ENCODE measurements at regions not wholly inside any gene's neighbourhood (a gene's known extent, or its start where the extent isn't known, plus 50 kb on each side); places are given as distances from the start of the nearest gene placed in this dataset.
A peak's percentile ranks its signal among the peaks of the same experiment; 100 is the strongest.

- Histone ChIP-seq H3K9me2 (ENCODE audit: insufficient read depth) (no peaks in the 10 kb centered on the region), H3K4me2 (ENCODE audit: low read length) (peak overlapping the region; percentile 61), H3K4me1 (ENCODE audit: control insufficient read depth in 1 of 2, insufficient read depth in 2 of 2, low read length in 2 of 2) (peaks cover 23 to 43% of the 10 kb centered on the region in 2 experiments), H3K9ac (ENCODE audit: low read length) (no peak overlapping the region), H3K27ac (ENCODE audit: low read depth, low read length) (peak overlapping the region; percentile 62), H3K4me3 (replicated peaks in 1 of 2; ENCODE audit: low read depth in 1 of 2, low read length in 2 of 2) (no peak overlapping the region), H4K20me1 (ENCODE audit: insufficient read depth) (no peaks in the 10 kb centered on the region), H3K36me3 (ENCODE audit: control insufficient read depth in 1 of 2, insufficient read depth in 2 of 2, low read length in 2 of 2) (no peaks in the 10 kb centered on the region), H3K79me2 (ENCODE audit: insufficient read depth, low read length) (no peaks in the 10 kb centered on the region), H3K9me3 (ENCODE audit: control insufficient read depth in 1 of 2, insufficient read depth in 1 of 2, low read depth in 1 of 2, low read length in 2 of 2) (no peaks in the 10 kb centered on the region), H3K27me3 (ENCODE audit: insufficient read depth, low read length) (no peaks in the 10 kb centered on the region), H2AFZ (ENCODE audit: low read depth, low read length, poor library complexity, severe bottlenecking) (no peak overlapping the region)
- BruUV-seq (replicated peaks) = no TSS peak
- DNase-seq (ENCODE audit: low read depth, low spot score) = no peak
- ATAC-seq = no peak
- ChIA-PET POLR2A (interaction anchor here (0.6 to 2.4 kb wide), 3 partner anchors 74 to 165 kb away, joined by 3 to 8 read pairs (median 3); partner anchors contain the start of gene IER5L), CTCF (no interaction called here), RAD21 (ENCODE audit: low non-redundant PET in 1 of 2, low total read pairs in 2 of 2, uncharacterized antibody in 2 of 2, unreplicated experiment in 2 of 2) (no interaction called here)
- intact Hi-C loops (cut with micrococcal nuclease) = loop anchor here (5.0 kb wide), 1 partner anchor 64 kb away; no protein-coding TSS in a partner anchor
- TF ChIP-seq ZBTB33 (IDR thresholded peaks at IDR 0.05; ENCODE audit: extremely low read depth, insufficient replicate concordance, low read length) (no peak), TCF7L2 (IDR thresholded peaks at IDR 0.05; ENCODE audit: borderline replicate concordance, extremely low read depth, insufficient read depth, insufficient read length) (no peak), JUND (IDR thresholded peaks at IDR 0.05) (no peak), CBX3 (IDR thresholded peaks at IDR 0.05; ENCODE audit: low read depth) (no peak), POLR2AphosphoS5 (IDR thresholded peaks at IDR 0.05; ENCODE audit: low read depth, low read length) (no peak), SIN3A (IDR thresholded peaks at IDR 0.05; ENCODE audit: low read depth) (no peak), POLR2A (IDR thresholded peaks at IDR 0.05; ENCODE audit: borderline replicate concordance, extremely low read depth, insufficient read depth, insufficient read length) (no peak), EZH2 (IDR thresholded peaks at IDR 0.05) (no peak), EZH2phosphoT487 (IDR thresholded peaks at IDR 0.05; ENCODE audit: borderline replicate concordance) (no peak), ZNF274 (IDR thresholded peaks at IDR 0.05; ENCODE audit: low read depth, low read length) (no peak), ELF1 (IDR thresholded peaks at IDR 0.05; ENCODE audit: borderline replicate concordance, low read depth) (no peak), CEBPB (IDR thresholded peaks at IDR 0.05; ENCODE audit: low read depth) (no peak)
These were observed 164.7 kb upstream of the IER5L start for GRCh38 chr9:129342591-129343423.
